NCI-H510A treated with DMSO at 0.1 percent for 48 hours (cell line): ENCODE measurements at regions not wholly inside any gene's neighbourhood (a gene's known extent, or its start where the extent isn't known, plus 50 kb on each side); places are given as distances from the start of the nearest gene placed in this dataset.
A peak's percentile ranks its signal among the peaks of the same experiment; 100 is the strongest.
"Not testable (repeated sequence)": the region's sequence is repeated elsewhere in the genome, so short reads cannot be mapped to it uniquely, and the experiment has no call there.

Experiments used
- DNase-seq: peaks from one replicate; lab custom pipeline; 2025; lab: John Stamatoyannopoulos, UW

- DNase-seq, result not testable (repeated sequence)
Measured at GRCh38 chr9:6104406-6104805, 89.0 kb upstream of the RANBP6 start.

GRCh38 chr9:6103911-6104310 lies 88.5 kb upstream of the RANBP6 start:
- DNase-seq, result not testable (repeated sequence)

- DNase-seq, result not testable (repeated sequence)
Measured at GRCh38 chr9:6102336-6102987, 87.0 kb upstream of the RANBP6 start.

GRCh38 chr9:6101725-6102124 lies 86.3 kb upstream of the RANBP6 start:
- DNase-seq, result not testable (repeated sequence)

- DNase-seq, result not testable (repeated sequence)
Measured at GRCh38 chr9:6099346-6099745, 83.9 kb upstream of the RANBP6 start.

GRCh38 chr9:6098431-6098830 lies 83.0 kb upstream of the RANBP6 start:
- no peak for DNase-seq

- no peak for DNase-seq
Measured at GRCh38 chr9:6096821-6097220, 81.4 kb upstream of the RANBP6 start.

- DNase-seq, result no peak
Measured at GRCh38 chr9:6090277-6091210, 75.1 kb upstream of the RANBP6 start.

GRCh38 chr9:6089300-6089699 lies 73.9 kb upstream of the RANBP6 start:
- no peak for DNase-seq

- DNase-seq, result no peak
Measured at GRCh38 chr9:6086006-6086655, 70.7 kb upstream of the RANBP6 start.

- peak; percentile 89 for DNase-seq
Measured at GRCh38 chr9:6080154-6080716, 64.8 kb upstream of the RANBP6 start.

- no peak for DNase-seq
Measured at GRCh38 chr9:6079386-6079785, 64.0 kb upstream of the RANBP6 start.

GRCh38 chr9:6078382-6079105 lies 63.1 kb upstream of the RANBP6 start:
- DNase-seq, result no peak

- no peak for DNase-seq
Measured at GRCh38 chr9:6076851-6077250, 61.4 kb upstream of the RANBP6 start.

GRCh38 chr9:6073731-6074130 lies 58.3 kb upstream of the RANBP6 start:
- no peak for DNase-seq

GRCh38 chr9:6072865-6073264 lies 57.4 kb upstream of the RANBP6 start:
- DNase-seq, result no peak

GRCh38 chr9:6072453-6072852 lies 57.0 kb upstream of the RANBP6 start:
- DNase-seq, result no peak

GRCh38 chr9:6068983-6069382 lies 53.6 kb upstream of the RANBP6 start:
- DNase-seq, result no peak

- DNase-seq, result no peak
Measured at GRCh38 chr9:6067426-6067825, 52.0 kb upstream of the RANBP6 start.
